Endodermal cell (in vitro differentiated cells): ENCODE measurements at regions not wholly inside any gene's neighbourhood (a gene's known extent, or its start where the extent isn't known, plus 50 kb on each side); places are given as distances from the start of the nearest gene placed in this dataset.

Experiments used
- DNase-seq: peaks from one replicate; pipeline ENCODE4 v3.0.0-alpha.2; 2017
- H3K27ac ChIP-seq: 2 replicates; pipeline ENCODE4 v1.5.1; 2013; ENCODE audit warnings: mild to moderate bottlenecking, low read depth, low read length, moderate library complexity
- H3K27me3 ChIP-seq: 2 replicates; pipeline ENCODE4 v1.6.1; 2013; ENCODE audit warnings: mild to moderate bottlenecking, low read length, moderate library complexity; ENCODE audit not compliant: insufficient read depth, control insufficient read depth, poor library complexity, severe bottlenecking
- H3K36me3 ChIP-seq: 2 replicates; pipeline ENCODE4 v1.7.0; 2013; ENCODE audit warnings: mild to moderate bottlenecking, low read length, moderate library complexity; ENCODE audit not compliant: control insufficient read depth, insufficient read depth
- H3K4me1 ChIP-seq: one replicate; pipeline ENCODE4 v1.7.0; 2013; ENCODE audit warnings: low read length; ENCODE audit not compliant: control insufficient read depth, insufficient read depth
- H3K4me3 ChIP-seq: 2 replicates; pipeline ENCODE4 v1.5.1; 2013; ENCODE audit warnings: mild to moderate bottlenecking, low read length, moderate library complexity
- H3K9ac ChIP-seq: 2 replicates; pipeline ENCODE4 v1.6.1; 2013; ENCODE audit warnings: mild to moderate bottlenecking, low read length, moderate library complexity; ENCODE audit not compliant: poor library complexity, severe bottlenecking; ENCODE audit errors: extremely low read depth
- H3K9me3 ChIP-seq: 2 replicates; pipeline ENCODE4 v1.6.1; 2013; ENCODE audit warnings: mild to moderate bottlenecking, low read length, moderate library complexity; ENCODE audit not compliant: control insufficient read depth
- H3K27ac Mint-ChIP-seq: 2 replicates; pipeline ENCODE4 v1.8.0; 2020; ENCODE audit warnings: mixed read lengths
- H3K27me3 Mint-ChIP-seq: 2 replicates; pipeline ENCODE4 v1.8.0; 2021; ENCODE audit warnings: mild to moderate bottlenecking, mixed read lengths; ENCODE audit not compliant: insufficient read depth
- H3K36me3 Mint-ChIP-seq: 2 replicates; pipeline ENCODE4 v1.8.0; 2020; ENCODE audit warnings: low read depth, mixed read lengths
- H3K4me1 Mint-ChIP-seq: 2 replicates; pipeline ENCODE4 v1.8.0; 2020; ENCODE audit warnings: mixed read lengths
- H3K4me3 Mint-ChIP-seq: 2 replicates; pipeline ENCODE4 v1.8.0; 2020; ENCODE audit warnings: mild to moderate bottlenecking, moderate library complexity, mixed read lengths
- H3K9me3 Mint-ChIP-seq: 2 replicates; pipeline ENCODE4 v1.8.0; 2020; ENCODE audit warnings: mild to moderate bottlenecking, mixed read lengths
- WGBS, 2 experiments: methylation state at CpG; one replicate each; pipeline versions ENCODE4 v1.1.5 to v1.1.7; 2013; ENCODE audit warnings: missing lambda C conversion rate in 2 of 2, mixed read lengths in 1 of 2; ENCODE audit not compliant: insufficient coverage in 1 of 2, insufficient read length in 1 of 2; 5-methylcytosine and 5-hydroxymethylcytosine counted together
- TF ChIP-seq, protein P1 (sequence below): fragments of 200-600 bp; sonication (generic); conservative IDR thresholded peaks from 2 replicates; pipeline ENCODE4 v1.5.0; 2021; ENCODE audit warnings: antibody characterized with exemption, mild to moderate bottlenecking

DNA sequence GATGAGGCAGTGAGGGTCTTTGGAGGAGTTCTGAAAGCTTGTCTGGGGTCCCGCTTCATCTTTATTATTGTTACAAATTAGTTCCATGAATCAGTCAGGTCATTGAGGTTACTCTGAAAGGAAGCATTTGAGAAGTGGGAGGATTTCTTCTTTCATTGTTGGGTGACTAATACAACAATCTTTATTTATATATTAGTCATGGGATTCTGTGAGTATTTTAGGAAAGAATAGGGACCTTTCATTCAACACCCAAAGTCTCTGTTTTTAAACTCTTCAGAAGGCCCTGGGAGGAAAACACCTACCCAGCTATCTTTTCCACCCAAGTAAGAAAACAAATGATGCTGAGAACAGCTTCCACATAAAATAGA, 98.3 kb downstream of the SOD2 start:
- Histone ChIP-seq H3K4me1 (no peaks in the 10 kb centered on the region), H3K4me3 (no peak overlapping the region), H3K9me3 (no peaks in the 10 kb centered on the region), H3K9ac (no peak overlapping the region), H3K36me3 (no peaks in the 10 kb centered on the region), H3K27ac (no peak overlapping the region), H3K27me3 (no peaks in the 10 kb centered on the region)
- Mint-ChIP-seq H3K27ac (no peak overlapping the region), H3K4me3 (no peak overlapping the region), H3K9me3 (no peaks in the 10 kb centered on the region), H3K27me3 (no peaks in the 10 kb centered on the region), H3K36me3 (no peaks in the 10 kb centered on the region), H3K4me1 (no peaks in the 10 kb centered on the region)
- no peak for DNase-seq
- WGBS, 2 experiments: 80% methylated on average over 1 of the region's 1 CpG; no CpG with 5 or more reads in 1 of the 2 experiments
- TF ChIP-seq, protein P1, sequence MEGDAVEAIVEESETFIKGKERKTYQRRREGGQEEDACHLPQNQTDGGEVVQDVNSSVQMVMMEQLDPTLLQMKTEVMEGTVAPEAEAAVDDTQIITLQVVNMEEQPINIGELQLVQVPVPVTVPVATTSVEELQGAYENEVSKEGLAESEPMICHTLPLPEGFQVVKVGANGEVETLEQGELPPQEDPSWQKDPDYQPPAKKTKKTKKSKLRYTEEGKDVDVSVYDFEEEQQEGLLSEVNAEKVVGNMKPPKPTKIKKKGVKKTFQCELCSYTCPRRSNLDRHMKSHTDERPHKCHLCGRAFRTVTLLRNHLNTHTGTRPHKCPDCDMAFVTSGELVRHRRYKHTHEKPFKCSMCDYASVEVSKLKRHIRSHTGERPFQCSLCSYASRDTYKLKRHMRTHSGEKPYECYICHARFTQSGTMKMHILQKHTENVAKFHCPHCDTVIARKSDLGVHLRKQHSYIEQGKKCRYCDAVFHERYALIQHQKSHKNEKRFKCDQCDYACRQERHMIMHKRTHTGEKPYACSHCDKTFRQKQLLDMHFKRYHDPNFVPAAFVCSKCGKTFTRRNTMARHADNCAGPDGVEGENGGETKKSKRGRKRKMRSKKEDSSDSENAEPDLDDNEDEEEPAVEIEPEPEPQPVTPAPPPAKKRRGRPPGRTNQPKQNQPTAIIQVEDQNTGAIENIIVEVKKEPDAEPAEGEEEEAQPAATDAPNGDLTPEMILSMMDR: no peak

DNA sequence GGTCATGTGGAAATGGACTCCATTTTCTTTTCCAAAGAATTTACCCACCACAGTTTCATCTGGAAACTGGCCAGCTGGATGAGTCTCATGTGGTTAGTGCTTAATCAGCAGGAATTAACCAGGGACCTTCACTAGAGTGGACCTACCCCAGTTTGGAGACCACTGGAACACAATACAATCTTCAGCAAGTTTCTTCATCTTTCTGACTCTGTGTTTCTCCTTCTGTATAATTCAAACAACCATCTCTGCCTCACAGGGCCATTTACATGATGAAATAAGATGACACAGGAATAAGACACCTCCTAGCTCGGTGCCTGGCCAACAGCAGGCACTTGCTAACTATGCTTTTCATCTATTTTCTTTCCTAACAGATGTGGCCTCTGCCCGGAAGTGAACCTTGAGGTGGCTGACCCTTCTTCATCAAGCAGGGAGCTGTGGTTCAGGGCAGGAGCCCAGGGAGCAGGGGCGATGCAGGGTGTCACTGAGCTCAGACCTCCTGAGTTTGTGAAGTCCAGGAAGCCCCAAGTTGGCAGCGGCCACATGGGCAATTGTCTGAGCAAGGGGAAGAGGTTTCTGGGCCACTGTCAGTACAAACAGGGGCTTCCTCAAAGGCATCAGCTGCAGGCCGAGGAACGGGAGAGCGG, 98.8 kb downstream of the SOD2 start:
- H3K36me3 ChIP-seq: no peaks in the 10 kb centered on the region
- Mint-ChIP-seq H3K27me3 (no peaks in the 10 kb centered on the region), H3K4me1 (no peaks in the 10 kb centered on the region), H3K27ac (no peak overlapping the region), H3K9me3 (no peaks in the 10 kb centered on the region), H3K36me3 (no peaks in the 10 kb centered on the region), H3K4me3 (no peak overlapping the region)
- no peak for DNase-seq
- 78 to 80% methylated on average over 3 to 7 of the region's 7 CpGs for WGBS, 2 experiments
- H3K4me3 ChIP-seq: no peak overlapping the region
- H3K27me3 ChIP-seq: no peaks in the 10 kb centered on the region
- H3K9ac ChIP-seq: no peak overlapping the region
- TF ChIP-seq, protein P1: no peak
- peaks cover 3% of the 10 kb centered on the region for H3K9me3 ChIP-seq
- no peak overlapping the region for H3K27ac ChIP-seq
- H3K4me1 ChIP-seq: no peaks in the 10 kb centered on the region

DNA sequence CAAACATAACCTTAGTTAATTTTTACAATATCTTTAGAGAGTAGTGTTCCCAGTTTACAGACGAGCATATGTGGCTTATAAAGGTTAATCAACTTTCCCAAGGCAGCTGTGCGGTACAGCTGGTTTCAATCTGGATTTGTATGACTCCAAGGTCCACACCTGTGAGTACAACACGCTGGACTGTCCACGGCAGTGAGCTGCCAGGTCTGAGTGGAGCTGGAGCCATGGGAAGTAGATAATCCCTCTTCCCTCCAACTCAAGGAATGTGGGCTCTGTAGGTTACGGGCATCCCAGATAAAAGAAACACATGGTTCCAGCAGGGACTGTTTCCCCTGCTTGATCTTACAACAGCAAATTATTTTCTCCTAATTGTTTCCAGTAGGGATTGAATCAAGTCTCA, 102.2 kb downstream of the SOD2 start:
- 85 to 90% methylated on average over 2 to 5 of the region's 5 CpGs for WGBS, 2 experiments
- Histone ChIP-seq H3K36me3 (no peaks in the 10 kb centered on the region), H3K9ac (no peak overlapping the region), H3K27me3 (no peaks in the 10 kb centered on the region), H3K4me3 (no peak overlapping the region), H3K4me1 (no peaks in the 10 kb centered on the region), H3K27ac (no peak overlapping the region), H3K9me3 (peaks cover 8% of the 10 kb centered on the region)
- Mint-ChIP-seq H3K4me1 (no peaks in the 10 kb centered on the region), H3K27ac (no peak overlapping the region), H3K9me3 (no peaks in the 10 kb centered on the region), H3K36me3 (no peaks in the 10 kb centered on the region), H3K27me3 (no peaks in the 10 kb centered on the region), H3K4me3 (no peak overlapping the region)
- DNase-seq: no peak
- TF ChIP-seq, protein P1: no peak
